ENCODE measurements at regions not wholly inside any gene's neighbourhood (a gene's known extent, or its start where the extent isn't known, plus 50 kb on each side); places are given as distances from the start of the nearest gene placed in this dataset.

GRCh38 chr4:24727390-24728224, 67.8 kb upstream of the SOD3 start:
- Mint-ChIP-seq H3K27me3 (no peaks in the 10 kb centered on the region), H3K9me3 (peaks cover 0 to 6% (median 0%) of the 10 kb centered on the region in 7 donors), H3K36me3 (no peaks in the 10 kb centered on the region), H3K4me1 (no peaks in the 10 kb centered on the region), H3K4me3 (peak overlapping the region in 1 of 4 donors; percentile 51), H3K27ac (no peak overlapping the region)
- Histone ChIP-seq H3K4me3 (ENCODE audit: low read depth, low read length) (no peak overlapping the region), H3K9me3 (ENCODE audit: control insufficient read depth in 2 of 2, low read length in 2 of 2) (no peaks in the 10 kb centered on the region), H3K27me3 (ENCODE audit: control insufficient read depth, insufficient read depth, low read length) (no peaks in the 10 kb centered on the region), H3K4me1 (ENCODE audit: control insufficient read depth, insufficient read depth, low read length, poor library complexity, severe bottlenecking) (no peaks in the 10 kb centered on the region), H3K27ac (ENCODE audit: insufficient read depth, low read length, poor library complexity, severe bottlenecking) (no peak overlapping the region), H3K36me3 (ENCODE audit: control insufficient read depth, insufficient read depth, low read length) (no peaks in the 10 kb centered on the region)
- DNase-seq (no peak), ATAC-seq (ENCODE audit: low read depth in 2 of 2) (no peak)

- no peak for ATAC-seq (ENCODE audit: low read depth in 2 of 2)
- Histone ChIP-seq H3K4me3 (ENCODE audit: low read depth, low read length) (no peak overlapping the region), H3K36me3 (ENCODE audit: control insufficient read depth, insufficient read depth, low read length) (no peaks in the 10 kb centered on the region), H3K27ac (ENCODE audit: insufficient read depth, low read length, poor library complexity, severe bottlenecking) (no peak overlapping the region), H3K27me3 (ENCODE audit: control insufficient read depth, insufficient read depth, low read length) (no peaks in the 10 kb centered on the region), H3K9me3 (ENCODE audit: control insufficient read depth in 2 of 2, low read length in 2 of 2) (no peaks in the 10 kb centered on the region), H3K4me1 (ENCODE audit: control insufficient read depth, insufficient read depth, low read length, poor library complexity, severe bottlenecking) (no peaks in the 10 kb centered on the region)
- Mint-ChIP-seq H3K4me1 (no peaks in the 10 kb centered on the region), H3K27ac (no peak overlapping the region), H3K4me3 (no peak overlapping the region), H3K36me3 (no peaks in the 10 kb centered on the region), H3K27me3 (no peaks in the 10 kb centered on the region), H3K9me3 (peaks cover 0 to 8% (median 0%) of the 10 kb centered on the region in 7 donors)
- no peak for DNase-seq
Measured at GRCh38 chr4:24729119-24729730, 66.1 kb upstream of the SOD3 start.

DNA sequence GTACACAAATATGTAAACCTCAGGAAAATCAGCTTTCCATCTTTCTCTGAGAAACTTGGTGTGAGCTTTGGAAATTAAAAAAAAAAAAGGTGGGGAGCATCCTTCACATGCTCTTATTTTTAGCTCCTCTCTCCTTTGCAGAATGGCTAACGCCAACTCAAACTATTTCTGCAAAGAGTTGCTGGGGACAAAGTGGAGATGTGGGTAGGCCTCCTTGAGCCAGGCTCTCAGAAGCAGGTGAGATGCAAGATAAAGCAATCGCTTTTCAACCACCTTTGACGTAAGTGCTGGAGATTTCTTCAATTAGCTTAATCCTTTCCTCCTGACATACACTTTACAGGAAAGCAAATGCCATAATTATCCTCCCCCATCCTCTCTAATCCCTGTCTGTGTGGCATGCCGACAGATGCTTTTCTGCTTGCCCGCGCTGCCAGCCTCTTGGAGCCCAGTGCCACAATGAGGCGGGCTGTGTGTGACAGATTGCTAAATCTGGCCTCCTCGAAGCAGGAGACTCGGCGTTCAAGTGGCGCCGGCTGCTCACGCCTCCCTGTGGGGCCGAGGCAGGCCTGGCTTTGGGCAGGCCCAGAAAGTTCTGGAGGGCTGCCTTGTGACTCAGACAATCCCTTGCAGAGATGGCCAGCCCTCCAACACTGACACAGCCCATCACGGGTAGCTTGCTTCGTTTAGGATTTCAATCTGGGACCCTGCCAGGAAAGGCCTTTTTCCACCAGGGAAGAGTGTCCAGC, 64.9 kb upstream of the SOD3 start:
- Mint-ChIP-seq H3K36me3 (no peaks in the 10 kb centered on the region), H3K4me1 (no peaks in the 10 kb centered on the region), H3K27me3 (no peaks in the 10 kb centered on the region), H3K4me3 (no peak overlapping the region), H3K27ac (no peak overlapping the region), H3K9me3 (peaks cover 0 to 7% (median 0%) of the 10 kb centered on the region in 7 donors)
- Histone ChIP-seq H3K27me3 (ENCODE audit: control insufficient read depth, insufficient read depth, low read length) (no peaks in the 10 kb centered on the region), H3K27ac (ENCODE audit: insufficient read depth, low read length, poor library complexity, severe bottlenecking) (no peak overlapping the region), H3K36me3 (ENCODE audit: control insufficient read depth, insufficient read depth, low read length) (no peaks in the 10 kb centered on the region), H3K4me3 (ENCODE audit: low read depth, low read length) (no peak overlapping the region), H3K9me3 (ENCODE audit: control insufficient read depth in 2 of 2, low read length in 2 of 2) (no peaks in the 10 kb centered on the region), H3K4me1 (ENCODE audit: control insufficient read depth, insufficient read depth, low read length, poor library complexity, severe bottlenecking) (no peaks in the 10 kb centered on the region)
- DNase-seq (no peak), ATAC-seq (ENCODE audit: low read depth in 2 of 2) (no peak)

- no peaks in the 10 kb centered on the region for H3K36me3 Mint-ChIP-seq
- H3K27ac Mint-ChIP-seq: no peak overlapping the region
- no peaks in the 10 kb centered on the region for H3K36me3 ChIP-seq (ENCODE audit: control insufficient read depth, insufficient read depth, low read length)
- H3K4me3 Mint-ChIP-seq: no peak overlapping the region
- no peaks in the 10 kb centered on the region for H3K27me3 Mint-ChIP-seq
- H3K4me1 ChIP-seq (ENCODE audit: control insufficient read depth, insufficient read depth, low read length, poor library complexity, severe bottlenecking): no peaks in the 10 kb centered on the region
- H3K9me3 ChIP-seq (ENCODE audit: control insufficient read depth in 2 of 2, low read length in 2 of 2): no peaks in the 10 kb centered on the region
- no peaks in the 10 kb centered on the region for H3K27me3 ChIP-seq (ENCODE audit: control insufficient read depth, insufficient read depth, low read length)
- ATAC-seq (ENCODE audit: low read depth in 2 of 2) (no peak), DNase-seq (no peak)
- H3K9me3 Mint-ChIP-seq: peaks cover 0 to 11% (median 0%) of the 10 kb centered on the region in 7 donors
- H3K27ac ChIP-seq (ENCODE audit: insufficient read depth, low read length, poor library complexity, severe bottlenecking): no peak overlapping the region
- no peaks in the 10 kb centered on the region for H3K4me1 Mint-ChIP-seq
- no peak overlapping the region for H3K4me3 ChIP-seq (ENCODE audit: low read depth, low read length)
Measured at GRCh38 chr4:24731448-24731847, 63.9 kb upstream of the SOD3 start.

GRCh38 chr4:24734511-24734910, 60.9 kb upstream of the SOD3 start:
- ATAC-seq (ENCODE audit: low read depth in 2 of 2) (no peak), DNase-seq (no peak)
- no peak overlapping the region for H3K4me3 Mint-ChIP-seq
- H3K4me1 ChIP-seq (ENCODE audit: control insufficient read depth, insufficient read depth, low read length, poor library complexity, severe bottlenecking): no peaks in the 10 kb centered on the region
- peaks cover 0 to 4% of the 10 kb centered on the region in 2 experiments for H3K9me3 ChIP-seq (ENCODE audit: control insufficient read depth in 2 of 2, low read length in 2 of 2)
- no peaks in the 10 kb centered on the region for H3K4me1 Mint-ChIP-seq
- H3K36me3 ChIP-seq (ENCODE audit: control insufficient read depth, insufficient read depth, low read length): no peaks in the 10 kb centered on the region
- no peak overlapping the region for H3K27ac ChIP-seq (ENCODE audit: insufficient read depth, low read length, poor library complexity, severe bottlenecking)
- H3K27me3 ChIP-seq (ENCODE audit: control insufficient read depth, insufficient read depth, low read length): no peaks in the 10 kb centered on the region
- no peaks in the 10 kb centered on the region for H3K27me3 Mint-ChIP-seq
- no peaks in the 10 kb centered on the region for H3K36me3 Mint-ChIP-seq
- H3K9me3 Mint-ChIP-seq: peaks cover 0 to 19% (median 8%) of the 10 kb centered on the region in 7 donors
- H3K27ac Mint-ChIP-seq: no peak overlapping the region
- no peak overlapping the region for H3K4me3 ChIP-seq (ENCODE audit: low read depth, low read length)

- Mint-ChIP-seq H3K36me3 (no peaks in the 10 kb centered on the region), H3K4me1 (no peaks in the 10 kb centered on the region), H3K4me3 (no peak overlapping the region), H3K9me3 (peaks cover 0 to 19% (median 8%) of the 10 kb centered on the region in 7 donors), H3K27me3 (no peaks in the 10 kb centered on the region), H3K27ac (no peak overlapping the region)
- ATAC-seq (ENCODE audit: low read depth in 2 of 2): no peak
- no peaks in the 10 kb centered on the region for H3K27me3 ChIP-seq (ENCODE audit: control insufficient read depth, insufficient read depth, low read length)
- H3K36me3 ChIP-seq (ENCODE audit: control insufficient read depth, insufficient read depth, low read length): no peaks in the 10 kb centered on the region
- no peak overlapping the region for H3K4me3 ChIP-seq (ENCODE audit: low read depth, low read length)
- H3K4me1 ChIP-seq (ENCODE audit: control insufficient read depth, insufficient read depth, low read length, poor library complexity, severe bottlenecking): no peaks in the 10 kb centered on the region
- H3K27ac ChIP-seq (ENCODE audit: insufficient read depth, low read length, poor library complexity, severe bottlenecking): no peak overlapping the region
- peaks cover 0 to 4% of the 10 kb centered on the region in 2 experiments for H3K9me3 ChIP-seq (ENCODE audit: control insufficient read depth in 2 of 2, low read length in 2 of 2)
- no peak for DNase-seq
Measured at GRCh38 chr4:24736066-24736465, 59.3 kb upstream of the SOD3 start.

- ATAC-seq (ENCODE audit: low read depth in 2 of 2) (no peak), DNase-seq (no peak)
- Histone ChIP-seq H3K9me3 (ENCODE audit: control insufficient read depth in 2 of 2, low read length in 2 of 2) (peaks cover 0 to 4% of the 10 kb centered on the region in 2 experiments), H3K4me3 (ENCODE audit: low read depth, low read length) (no peak overlapping the region), H3K27me3 (ENCODE audit: control insufficient read depth, insufficient read depth, low read length) (no peaks in the 10 kb centered on the region), H3K27ac (ENCODE audit: insufficient read depth, low read length, poor library complexity, severe bottlenecking) (no peak overlapping the region), H3K4me1 (ENCODE audit: control insufficient read depth, insufficient read depth, low read length, poor library complexity, severe bottlenecking) (no peaks in the 10 kb centered on the region), H3K36me3 (ENCODE audit: control insufficient read depth, insufficient read depth, low read length) (no peaks in the 10 kb centered on the region)
- Mint-ChIP-seq H3K9me3 (peaks cover 0 to 11% (median 7%) of the 10 kb centered on the region in 7 donors), H3K27me3 (peaks cover 4% of the 10 kb centered on the region), H3K27ac (no peak overlapping the region), H3K4me1 (no peaks in the 10 kb centered on the region), H3K4me3 (no peak overlapping the region), H3K36me3 (no peaks in the 10 kb centered on the region)
Measured at GRCh38 chr4:24741910-24742309, 53.5 kb upstream of the SOD3 start.
